HG03066 (cell line): ENCODE measurements at regions not wholly inside any gene's neighbourhood (a gene's known extent, or its start where the extent isn't known, plus 50 kb on each side); places are given as distances from the start of the nearest gene placed in this dataset.
"Not testable (repeated sequence)": the region's sequence is repeated elsewhere in the genome, so short reads cannot be mapped to it uniquely, and the experiment has no call there.

ENCODE experiments used
- ATAC-seq: cut with Tn5 transposase; IDR thresholded peaks from one replicate; pipeline ENCODE4 v1.9.1; 2021; ENCODE audit warnings: low read depth; ENCODE audit not compliant: unreplicated experiment

- no peak for ATAC-seq
Observed at GRCh38 chrX:35382966-35383365, 415.2 kb upstream of the MAGEB16 start.

- ATAC-seq, result no peak
Observed at GRCh38 chrX:35392232-35392631, 405.9 kb upstream of the MAGEB16 start.

- ATAC-seq, result no peak
Observed at GRCh38 chrX:35406386-35406785, 391.8 kb upstream of the MAGEB16 start.

GRCh38 chrX:35416782-35417181 lies 381.4 kb upstream of the MAGEB16 start:
- ATAC-seq, result no peak

- ATAC-seq, result no peak
Observed at GRCh38 chrX:35432056-35432455, 366.1 kb upstream of the MAGEB16 start.

- no peak for ATAC-seq
Observed at GRCh38 chrX:35439034-35439660, 359.0 kb upstream of the MAGEB16 start.

GRCh38 chrX:35439692-35440091 lies 358.4 kb upstream of the MAGEB16 start:
- no peak for ATAC-seq

GRCh38 chrX:35442421-35442820 lies 355.7 kb upstream of the MAGEB16 start:
- no peak for ATAC-seq

GRCh38 chrX:35443091-35443582 lies 355.0 kb upstream of the MAGEB16 start:
- ATAC-seq, result not testable (repeated sequence)

- no peak for ATAC-seq
Observed at GRCh38 chrX:35444671-35445355, 353.3 kb upstream of the MAGEB16 start.

GRCh38 chrX:35445912-35446311 lies 352.2 kb upstream of the MAGEB16 start:
- no peak for ATAC-seq

- ATAC-seq, result no peak
Observed at GRCh38 chrX:35456891-35457290, 341.3 kb upstream of the MAGEB16 start.

GRCh38 chrX:35458142-35458541 lies 340.0 kb upstream of the MAGEB16 start:
- ATAC-seq, result no peak

- no peak for ATAC-seq
Observed at GRCh38 chrX:35461164-35461563, 337.0 kb upstream of the MAGEB16 start.

- ATAC-seq, result not testable (repeated sequence)
Observed at GRCh38 chrX:35496671-35497070, 301.5 kb upstream of the MAGEB16 start.

GRCh38 chrX:35497453-35497852 lies 300.7 kb upstream of the MAGEB16 start:
- ATAC-seq, result not testable (repeated sequence)

- no peak for ATAC-seq
Observed at GRCh38 chrX:35499071-35499862, 298.9 kb upstream of the MAGEB16 start.

- no peak for ATAC-seq
Observed at GRCh38 chrX:35507701-35508100, 290.4 kb upstream of the MAGEB16 start.

GRCh38 chrX:35548003-35548402 lies 250.1 kb upstream of the MAGEB16 start:
- not testable (repeated sequence) for ATAC-seq

- no peak for ATAC-seq
Observed at GRCh38 chrX:35557916-35558315, 240.2 kb upstream of the MAGEB16 start.

- ATAC-seq, result no peak
Observed at GRCh38 chrX:35561985-35562384, 236.2 kb upstream of the MAGEB16 start.
